Caki2 (cell line): ENCODE measurements at regions not wholly inside any gene's neighbourhood (a gene's known extent, or its start where the extent isn't known, plus 50 kb on each side); places are given as distances from the start of the nearest gene placed in this dataset.

Experiments
- DNase-seq: peaks from one replicate; pipeline ENCODE4 v3.0.0-alpha.2; 2015; ENCODE audit warnings: low read depth
- in situ Hi-C: cut with HindIII; loops from 2 replicates; pipeline ENCODE4 v1.10.0; 2016; ENCODE audit warnings: low sequenced_read_pairs, low pct_unique_long_range_greater_than_20kb, mixed read lengths

DNA sequence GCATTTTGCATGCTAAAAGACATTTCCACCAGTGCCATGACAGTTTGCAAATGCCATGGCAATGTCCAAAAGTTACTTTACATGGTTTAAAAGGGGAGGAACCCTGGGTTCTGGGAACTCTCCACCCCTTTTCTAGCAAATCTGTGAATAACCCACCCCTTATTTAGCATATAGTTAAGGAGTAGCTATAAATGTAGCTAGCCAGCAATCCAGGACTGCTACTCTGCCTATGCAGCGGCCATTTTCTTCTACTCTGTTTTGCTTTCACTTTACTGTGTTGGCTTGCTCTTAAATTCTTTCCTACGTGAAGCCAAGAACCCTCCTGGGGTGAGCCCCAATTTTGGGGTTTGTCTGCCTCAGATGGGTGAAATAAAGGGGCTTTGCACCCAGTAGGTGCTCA is 141.0 kb downstream of the PTPN11 start:
- no peak for DNase-seq
- in situ Hi-C loops, result no loop called here

DNA sequence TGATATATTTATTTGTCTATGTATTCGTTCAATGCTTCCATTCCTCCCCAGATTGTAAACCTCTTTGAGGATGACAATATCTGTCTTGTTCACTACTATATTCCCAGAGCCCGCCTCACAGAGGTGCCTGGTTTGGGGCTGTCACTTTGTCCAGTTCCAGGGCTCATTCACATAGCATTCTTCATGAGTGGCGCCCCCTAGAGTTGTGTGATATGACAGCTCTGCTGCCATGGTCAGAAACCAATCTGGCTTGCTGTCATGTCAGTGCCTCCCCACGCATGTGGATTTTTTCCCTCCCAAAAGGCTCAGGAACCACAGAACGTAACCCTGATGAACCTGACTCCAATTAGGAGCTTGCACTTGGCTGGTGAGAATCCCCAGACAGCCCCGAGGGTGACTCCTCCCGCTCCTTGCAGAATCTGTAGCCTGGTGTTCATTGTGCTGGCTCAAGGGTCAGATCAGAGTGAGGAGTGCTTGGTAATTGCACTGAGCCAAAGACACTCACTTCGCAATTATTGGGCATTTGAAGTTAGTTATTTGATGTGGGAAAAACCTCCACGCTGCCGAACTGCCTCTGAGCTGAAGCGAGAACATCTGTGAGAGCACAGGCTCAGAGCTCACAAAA is 145.5 kb downstream of the PTPN11 start:
- in situ Hi-C loops, result no loop called here
- DNase-seq, result no peak

DNA sequence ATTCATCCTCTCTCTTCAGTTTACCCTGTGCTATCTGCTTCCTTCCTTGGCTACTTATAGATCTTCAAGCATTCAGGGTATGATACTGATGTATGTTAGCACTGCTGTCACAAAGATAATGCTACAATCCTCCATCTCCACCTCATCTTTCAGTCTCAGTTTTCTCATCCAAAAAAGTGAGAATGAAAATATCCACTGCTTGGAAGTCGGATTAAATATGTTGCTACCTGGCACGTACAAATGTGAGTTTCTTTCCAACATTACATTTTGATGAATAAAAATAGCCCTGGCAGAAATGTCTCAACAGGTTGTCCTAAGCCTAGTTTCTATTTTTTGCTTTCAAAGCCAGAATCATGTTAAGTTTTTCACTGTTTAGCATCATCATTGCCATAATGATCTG is 149.9 kb downstream of the PTPN11 start:
- in situ Hi-C loops, result no loop called here
- DNase-seq, result no peak

DNA sequence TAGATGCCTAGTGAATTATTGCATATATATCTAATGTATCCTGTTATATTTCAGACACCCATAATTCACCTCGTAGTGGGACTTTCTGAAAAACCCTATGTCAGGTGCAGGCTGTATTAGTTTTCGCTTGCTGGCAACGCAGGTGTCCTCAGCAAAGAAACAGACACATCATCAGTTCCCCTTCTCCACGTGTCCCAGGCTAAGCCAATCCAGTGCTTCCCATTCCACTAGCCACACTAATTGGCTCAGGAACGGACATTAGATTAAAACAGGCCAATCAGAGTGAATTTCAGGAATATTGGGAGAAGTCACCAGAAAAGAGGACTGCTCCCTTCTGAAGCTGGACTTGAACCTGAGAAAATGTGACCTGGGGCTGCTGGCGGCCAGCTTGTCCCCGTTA is 151.3 kb downstream of the PTPN11 start:
- DNase-seq, result no peak
- in situ Hi-C loops, result no loop called here

DNA sequence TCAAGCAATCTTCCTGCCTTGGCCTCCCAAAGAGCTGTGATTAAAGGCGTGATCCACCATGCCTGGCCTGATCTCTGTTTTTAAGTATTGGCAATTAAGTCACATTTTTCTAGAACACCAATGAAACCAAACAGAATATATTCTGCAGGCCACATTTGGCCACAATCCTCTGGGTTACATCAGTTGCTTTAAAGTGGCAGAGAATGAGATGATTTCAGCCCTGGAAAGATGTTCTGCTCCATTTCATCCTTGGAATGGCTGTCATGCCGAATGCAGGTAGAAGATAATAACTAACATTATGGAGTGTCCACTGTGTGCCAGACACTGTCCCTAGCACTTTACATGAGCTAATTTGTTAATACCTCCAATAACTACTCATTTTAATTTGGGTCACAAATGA is 154.4 kb downstream of the PTPN11 start:
- in situ Hi-C loops, result no loop called here
- peak; percentile 40 for DNase-seq

DNA sequence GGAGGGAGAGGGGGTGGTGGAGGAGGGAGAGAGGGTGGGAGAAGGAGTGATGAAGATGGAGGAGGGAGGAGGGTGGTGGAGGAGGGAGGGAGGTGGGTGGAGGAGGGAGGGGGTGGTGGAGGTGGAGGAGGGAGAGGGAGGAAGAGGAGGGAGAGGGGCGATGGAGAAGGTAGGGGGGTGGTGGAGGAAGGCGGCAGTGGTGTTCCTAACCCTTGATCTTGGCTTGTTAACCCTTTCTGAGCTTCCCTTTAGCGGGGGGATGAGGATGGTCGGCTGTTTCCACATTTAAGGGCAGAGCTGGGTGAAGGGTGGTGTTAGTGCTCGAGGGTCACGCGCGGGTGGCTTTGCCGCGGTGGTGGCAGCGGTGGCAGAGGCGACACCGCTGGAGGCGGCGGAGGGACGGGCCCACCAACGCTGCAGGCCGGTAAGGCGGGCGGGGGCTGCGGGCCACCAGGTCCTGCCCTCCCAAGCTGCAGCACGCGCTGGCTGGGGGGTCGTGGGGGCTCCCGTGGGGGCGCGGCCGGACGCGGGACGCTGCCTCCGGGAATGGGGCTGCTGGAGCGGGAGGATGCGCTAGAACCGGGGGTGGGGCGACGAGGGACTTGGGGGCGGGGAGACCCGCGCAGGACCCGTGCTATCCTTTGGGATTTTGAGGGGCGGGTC is 156.3 kb downstream of the PTPN11 start:
- in situ Hi-C loops, result no loop called here
- DNase-seq, result no peak

DNA sequence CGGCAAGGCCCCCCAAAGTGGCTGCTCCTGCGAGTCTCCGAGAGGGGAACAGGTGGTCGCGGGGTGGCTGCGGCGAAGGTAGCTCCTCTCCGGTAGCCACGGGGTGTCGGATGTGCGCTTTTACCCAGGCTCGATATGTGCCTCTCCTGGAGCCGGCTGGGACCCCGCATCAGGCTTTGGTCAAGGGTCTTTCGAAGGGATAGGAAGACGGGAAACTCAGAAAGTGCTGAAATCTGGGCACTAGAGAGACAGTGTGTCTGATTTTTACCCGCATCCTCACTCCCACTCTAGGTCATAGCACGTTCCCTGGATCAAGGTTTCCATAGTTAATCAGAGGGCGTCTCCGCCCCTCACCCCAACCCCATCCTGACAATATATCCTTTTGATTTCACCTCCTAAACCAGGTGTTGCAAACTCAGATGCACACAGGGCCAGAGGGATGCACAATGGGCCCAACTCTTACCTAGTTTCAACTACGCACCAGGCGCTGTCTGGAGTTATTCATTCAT is 156.9 kb downstream of the PTPN11 start:
- in situ Hi-C loops, result no loop called here

DNA sequence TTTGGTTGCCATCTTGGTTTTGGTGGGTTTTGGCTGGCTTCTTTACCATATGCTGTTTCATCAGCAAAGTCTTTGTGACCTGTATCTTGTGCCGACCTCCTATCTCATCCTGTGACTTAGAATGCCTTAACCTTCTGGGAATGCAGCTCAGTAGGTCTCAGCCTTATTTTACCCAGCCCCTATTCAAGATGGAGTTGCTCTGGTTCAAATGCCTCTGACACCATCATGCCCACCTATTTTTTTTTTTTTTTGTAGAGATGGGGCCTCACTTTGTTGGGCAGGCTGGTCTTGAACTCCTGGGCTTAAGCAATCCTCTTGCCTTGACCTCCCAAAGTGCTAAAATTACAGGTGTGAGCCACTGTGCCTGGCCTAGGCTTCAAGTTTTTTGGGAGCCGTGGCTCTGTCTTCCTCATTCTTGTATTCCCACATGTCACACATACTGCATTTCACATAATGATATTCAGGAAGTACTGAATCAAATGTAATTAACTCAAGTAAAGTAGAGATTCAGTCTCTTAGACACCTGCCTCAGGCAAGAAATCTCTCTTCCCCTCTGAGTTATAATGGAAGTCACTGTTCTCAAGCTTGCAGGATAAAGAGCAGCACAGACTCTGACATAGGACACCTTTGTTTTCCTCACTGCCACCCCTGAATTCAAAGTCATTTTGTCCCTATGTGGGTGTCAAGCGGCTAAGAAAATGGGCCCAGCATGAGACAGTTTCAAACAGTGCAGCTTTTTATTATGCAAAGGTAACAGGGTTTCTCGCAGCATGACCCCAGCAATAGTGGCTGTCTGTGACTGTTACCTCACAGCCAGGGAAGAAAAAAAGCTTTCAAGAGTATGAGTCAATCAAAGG is 159.0 kb downstream of the PTPN11 start:
- in situ Hi-C loops, result no loop called here
- no peak for DNase-seq

More for the DNA sequence above, 156.9 kb downstream of the PTPN11 start:
- DNase-seq, result no peak

DNA sequence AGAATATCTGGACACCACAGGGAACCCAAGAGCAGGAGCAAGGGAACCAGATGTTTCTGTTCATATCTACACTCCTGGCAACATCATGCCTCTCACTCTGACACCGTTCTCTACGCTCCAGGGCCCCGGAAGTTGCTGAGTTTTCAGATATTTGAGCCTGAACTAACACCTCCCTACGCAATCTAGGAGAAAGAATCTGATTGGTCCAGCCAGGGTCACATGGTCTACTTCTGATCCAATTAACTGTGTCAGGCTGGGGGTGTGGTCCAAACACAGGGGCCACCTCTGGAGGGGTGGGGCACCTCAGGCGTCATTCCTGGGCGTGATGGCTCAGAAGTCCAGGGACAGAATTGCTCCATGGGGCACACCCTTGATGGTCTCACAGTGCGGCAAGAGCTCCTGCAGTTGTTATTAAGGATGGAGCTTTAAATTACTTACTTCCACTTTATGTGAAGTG is 165.5 kb downstream of the PTPN11 start:
- in situ Hi-C loops, result no loop called here

DNA sequence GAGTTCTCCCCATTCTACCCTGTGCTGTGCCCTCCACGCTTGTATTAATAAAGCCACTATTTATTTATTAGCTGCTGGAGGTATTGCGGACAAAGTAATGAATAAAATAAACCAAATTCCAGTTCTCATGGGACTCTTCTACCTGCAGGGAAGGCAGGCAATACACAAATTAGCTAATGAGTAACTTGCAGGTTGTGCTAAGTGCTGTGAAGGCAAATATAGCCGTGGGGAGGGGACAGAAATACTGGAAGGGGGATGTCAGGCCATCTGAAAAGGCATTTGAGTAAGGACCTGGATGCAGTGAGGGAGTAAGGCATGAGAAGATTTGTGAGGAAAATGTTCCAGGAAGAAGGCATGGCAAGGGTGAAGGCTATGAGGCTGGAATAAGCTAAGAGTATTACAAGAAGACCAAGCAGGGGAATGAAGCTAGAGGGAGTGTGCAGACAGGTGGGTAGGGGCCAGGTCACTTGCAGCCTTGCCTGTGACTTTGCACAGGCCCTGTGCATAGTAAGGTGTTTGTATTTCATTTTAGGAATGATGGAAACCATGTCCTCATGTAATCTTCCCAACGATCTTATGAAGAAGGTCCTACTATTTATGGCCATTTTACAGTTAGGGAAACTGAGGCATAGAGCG is 167.5 kb downstream of the PTPN11 start:
- in situ Hi-C loops, result no loop called here
- no peak for DNase-seq

More for the DNA sequence above, 165.5 kb downstream of the PTPN11 start:
- DNase-seq, result peak; percentile 92

DNA sequence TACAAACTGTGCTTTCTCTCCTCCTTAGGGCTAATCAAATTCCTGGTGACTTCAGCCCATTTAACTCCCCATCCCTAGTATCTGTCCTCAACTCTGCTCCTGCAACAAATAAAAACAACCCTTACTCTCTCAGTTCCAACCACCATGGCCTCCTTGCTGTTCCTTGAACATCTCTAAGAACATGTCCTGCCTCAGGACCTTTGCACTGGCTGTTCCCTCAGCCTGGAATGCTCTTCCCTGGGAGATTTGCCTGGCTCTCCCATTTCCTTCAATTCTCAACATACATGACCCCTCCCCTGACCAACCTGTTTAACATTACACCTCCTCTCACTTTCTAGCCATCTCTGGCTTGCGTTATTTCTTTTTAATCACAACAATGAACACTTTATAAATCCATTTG is 170.5 kb downstream of the PTPN11 start:
- in situ Hi-C loops, result no loop called here
- DNase-seq, result no peak

DNA sequence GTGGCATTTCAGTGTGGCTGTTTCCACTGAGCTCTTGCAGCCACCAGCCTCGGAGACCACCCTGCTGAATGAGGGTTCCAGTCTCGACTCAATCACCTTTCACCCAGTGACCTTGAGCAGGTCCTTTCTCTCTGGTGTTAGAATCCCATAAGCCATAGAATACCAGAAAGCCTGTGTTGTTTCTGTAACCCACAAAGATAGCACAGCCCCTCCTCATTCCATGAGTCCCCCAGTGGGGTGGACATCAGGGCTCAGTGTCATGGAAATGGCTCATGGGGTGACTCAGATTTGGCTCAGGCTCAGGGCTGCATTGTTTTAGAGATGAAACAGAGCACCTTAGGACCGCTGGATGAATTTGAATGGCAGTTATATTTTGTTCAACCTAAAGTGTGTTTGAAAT is 171.5 kb downstream of the PTPN11 start:
- DNase-seq, result no peak
- in situ Hi-C loops, result no loop called here

DNA sequence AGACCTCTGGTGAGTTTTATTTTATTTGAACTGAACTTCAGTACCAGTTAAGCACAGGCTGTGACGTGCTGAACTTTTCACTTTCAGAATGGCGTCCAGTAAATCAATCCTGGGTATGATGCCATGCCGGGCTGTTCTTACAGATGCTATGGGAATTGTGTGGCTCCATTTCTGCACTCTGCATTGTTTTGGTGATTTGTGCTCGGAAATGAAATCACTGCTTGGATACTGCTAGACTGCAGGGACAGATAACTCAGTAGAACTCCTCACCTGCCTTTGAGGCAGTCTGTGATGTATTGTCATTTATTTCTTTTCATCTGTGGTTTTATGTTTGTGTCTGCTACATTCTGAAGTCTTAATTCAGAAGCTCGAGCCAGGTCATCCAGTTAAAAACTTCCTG is 172.7 kb downstream of the PTPN11 start:
- DNase-seq, result no peak
- in situ Hi-C loops, result no loop called here

DNA sequence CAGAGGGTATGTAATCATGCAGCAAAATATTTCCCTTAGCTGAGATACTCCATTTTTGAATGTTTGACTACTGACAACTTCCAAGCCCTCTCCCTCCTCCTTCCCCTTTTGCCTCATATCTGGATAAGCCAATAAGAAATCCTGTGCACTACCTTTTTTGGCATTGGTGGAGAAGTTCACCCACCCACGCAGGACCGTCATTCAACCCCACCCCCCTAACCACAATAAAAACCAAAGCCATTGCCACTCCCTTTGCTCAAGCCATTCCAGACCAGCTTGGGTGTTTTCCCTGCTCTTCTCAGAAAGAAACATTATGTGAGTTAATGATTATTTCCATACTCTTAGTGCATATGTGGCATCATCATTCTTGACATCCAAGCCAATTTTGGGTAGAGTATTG is 176.7 kb downstream of the PTPN11 start:
- peak; percentile 6 for DNase-seq
- in situ Hi-C loops, result no loop called here

DNA sequence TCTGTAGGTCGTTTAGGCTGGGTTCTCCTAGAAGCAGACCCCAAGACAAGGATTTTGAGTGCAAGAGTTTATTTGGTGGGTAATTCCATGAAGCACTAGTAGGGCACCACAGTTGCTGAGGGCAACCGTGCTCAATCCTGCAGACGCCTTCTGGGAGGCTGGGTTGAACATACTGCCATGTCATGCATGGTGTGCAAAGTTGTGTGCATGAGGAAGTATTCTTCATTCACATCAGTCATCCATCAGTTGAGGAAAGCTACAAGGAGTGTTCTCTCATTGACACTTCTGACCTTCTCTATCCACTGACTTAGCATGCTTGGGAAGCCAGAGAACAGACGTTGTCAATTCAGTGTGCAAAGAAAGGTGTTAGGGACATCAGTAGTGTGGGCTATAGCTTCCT is 179.2 kb downstream of the PTPN11 start:
- no peak for DNase-seq
- in situ Hi-C loops, result no loop called here

DNA sequence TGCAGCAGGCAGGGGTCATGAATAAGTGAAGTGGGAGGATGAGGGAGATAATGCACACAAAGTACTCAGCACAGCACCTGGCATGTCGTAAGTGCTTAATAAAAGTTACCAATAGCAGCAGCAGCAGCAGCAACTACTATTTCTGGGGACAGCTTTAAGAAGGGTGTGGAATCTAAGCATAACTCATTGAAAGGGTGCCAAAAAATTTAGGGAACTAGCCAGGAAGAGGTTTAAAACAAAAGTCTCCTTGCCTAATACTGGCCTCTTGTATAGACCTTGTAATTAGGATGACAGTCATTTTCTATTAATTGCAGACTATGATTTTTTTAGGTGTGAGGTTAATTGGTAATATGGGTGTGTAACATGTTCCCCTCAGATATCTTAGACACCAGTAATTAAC is 179.9 kb downstream of the PTPN11 start:
- DNase-seq, result no peak
- in situ Hi-C loops, result no loop called here

DNA sequence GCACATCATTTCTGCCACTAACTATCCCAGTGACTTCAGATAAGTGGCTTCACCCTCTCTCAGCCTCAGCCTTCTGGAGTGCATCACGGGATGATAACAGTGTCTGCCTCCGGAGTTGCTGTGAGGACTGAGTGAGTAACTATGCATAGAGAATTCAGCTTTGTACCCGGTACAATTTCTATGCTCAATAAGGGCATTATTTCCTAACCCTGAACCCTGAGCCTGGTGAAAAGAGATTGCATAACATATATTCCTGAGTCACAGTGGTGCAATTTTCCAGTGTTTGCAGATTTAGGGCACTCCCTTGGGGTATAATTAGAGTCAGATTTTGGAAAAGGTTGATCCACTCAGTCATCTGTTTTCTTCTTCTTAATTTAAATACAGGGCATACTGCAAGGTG is 181.1 kb downstream of the PTPN11 start:
- in situ Hi-C loops, result no loop called here
- no peak for DNase-seq

DNA sequence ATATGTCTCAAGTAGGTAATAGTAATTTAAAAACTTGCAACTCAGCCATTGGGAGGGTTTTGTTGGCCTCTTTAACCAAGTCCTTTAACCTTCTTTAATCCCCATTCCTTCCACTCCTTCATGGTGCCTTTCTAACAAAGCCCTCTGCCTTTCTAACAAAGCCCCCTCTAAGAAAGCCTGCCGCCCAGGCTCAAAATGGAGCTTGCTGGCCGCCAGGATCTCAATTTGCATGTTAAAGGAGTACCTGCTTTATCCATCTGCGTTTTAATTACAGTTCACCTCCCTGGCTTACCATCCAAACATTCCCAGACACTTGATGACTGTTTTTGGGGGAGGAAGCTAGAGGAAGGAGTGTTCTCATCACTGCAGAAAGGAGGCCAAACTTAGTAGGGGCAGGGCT is 183.4 kb downstream of the PTPN11 start:
- DNase-seq, result no peak

More for the DNA sequence above, 183.4 kb downstream of the PTPN11 start:
- in situ Hi-C loops, result no loop called here
